ENCODE measurements at regions not wholly inside any gene's neighbourhood (a gene's known extent, or its start where the extent isn't known, plus 50 kb on each side); places are given as distances from the start of the nearest gene placed in this dataset.

- no peak for ATAC-seq
- BruUV-seq (replicated peaks) = no TSS peak
- ChIA-PET CTCF (ENCODE audit: low intra/inter-chr PET ratio, low total read pairs) (no interaction called here), POLR2A (no interaction called here)
- Histone ChIP-seq H3K4me3 (replicated peaks in 1 of 3; ENCODE audit: insufficient read depth in 1 of 3, low read depth in 2 of 3, low read length in 3 of 3) (no peak overlapping the region), H3K36me3 (replicated peaks in 1 of 2; ENCODE audit: control insufficient read depth in 1 of 2, insufficient read depth in 2 of 2, low read length in 2 of 2) (no peaks in the 10 kb centered on the region), H4K20me1 (ENCODE audit: insufficient read depth, low read length) (no peaks in the 10 kb centered on the region), H3K4me1 (ENCODE audit: insufficient read depth, low read length) (no peaks in the 10 kb centered on the region), H3K9me3 (ENCODE audit: low read length) (no peaks in the 10 kb centered on the region), H3K27me3 (ENCODE audit: control insufficient read depth in 1 of 2, insufficient read depth in 2 of 2, low read length in 2 of 2) (peaks cover 3 to 9% of the 10 kb centered on the region in 2 experiments; a peak in 3 of 5 replicates), H3K79me2 (ENCODE audit: insufficient read depth, low read length) (no peaks in the 10 kb centered on the region), H3K9ac (ENCODE audit: insufficient read depth, low read depth, low read length) (no peak overlapping the region), H2AFZ (ENCODE audit: low read length) (no peak overlapping the region), H3K4me2 (ENCODE audit: low read depth, low read length) (no peak overlapping the region), H3K27ac (ENCODE audit: extremely low read length, insufficient read depth, low read length) (no peak overlapping the region)
- FAIRE-seq = no peak
- in situ Hi-C loops (cut with HindIII; ENCODE audit: extremely low pct_ligation_motif_present, low pct_unique_long_range_greater_than_20kb) (no loop called here), intact Hi-C loops (cut with micrococcal nuclease; ENCODE audit: unreplicated experiment) (no loop called here)
- DNase-seq (ENCODE audit: low spot score) = no peak
- TF ChIP-seq SNAI1 (CRISPR knock-in tag; IDR thresholded peaks at IDR 0.05; ENCODE audit: borderline replicate concordance) (no peak), BRD4 (CRISPR knock-in tag; IDR thresholded peaks at IDR 0.05) (no peak), ZNF589 (CRISPR knock-in tag; conservative IDR thresholded peaks at IDR 0.05) (no peak), HOXA7 (CRISPR knock-in tag; IDR thresholded peaks at IDR 0.05) (no peak), MIER3 (CRISPR knock-in tag; IDR thresholded peaks at IDR 0.05; ENCODE audit: borderline replicate concordance) (no peak), ZNF652 (CRISPR knock-in tag; IDR thresholded peaks at IDR 0.05; ENCODE audit: borderline replicate concordance, low read depth) (no peak), NBN (conservative IDR thresholded peaks at IDR 0.05) (no peak), CEBPG (CRISPR knock-in tag; IDR thresholded peaks at IDR 0.05) (no peak), BHLHE40 (IDR thresholded peaks at IDR 0.05; ENCODE audit: low read length) (no peak), NR2F1 (CRISPR knock-in tag; IDR thresholded peaks at IDR 0.05) (no peak)
- TF ChIP-seq, protein P1, sequence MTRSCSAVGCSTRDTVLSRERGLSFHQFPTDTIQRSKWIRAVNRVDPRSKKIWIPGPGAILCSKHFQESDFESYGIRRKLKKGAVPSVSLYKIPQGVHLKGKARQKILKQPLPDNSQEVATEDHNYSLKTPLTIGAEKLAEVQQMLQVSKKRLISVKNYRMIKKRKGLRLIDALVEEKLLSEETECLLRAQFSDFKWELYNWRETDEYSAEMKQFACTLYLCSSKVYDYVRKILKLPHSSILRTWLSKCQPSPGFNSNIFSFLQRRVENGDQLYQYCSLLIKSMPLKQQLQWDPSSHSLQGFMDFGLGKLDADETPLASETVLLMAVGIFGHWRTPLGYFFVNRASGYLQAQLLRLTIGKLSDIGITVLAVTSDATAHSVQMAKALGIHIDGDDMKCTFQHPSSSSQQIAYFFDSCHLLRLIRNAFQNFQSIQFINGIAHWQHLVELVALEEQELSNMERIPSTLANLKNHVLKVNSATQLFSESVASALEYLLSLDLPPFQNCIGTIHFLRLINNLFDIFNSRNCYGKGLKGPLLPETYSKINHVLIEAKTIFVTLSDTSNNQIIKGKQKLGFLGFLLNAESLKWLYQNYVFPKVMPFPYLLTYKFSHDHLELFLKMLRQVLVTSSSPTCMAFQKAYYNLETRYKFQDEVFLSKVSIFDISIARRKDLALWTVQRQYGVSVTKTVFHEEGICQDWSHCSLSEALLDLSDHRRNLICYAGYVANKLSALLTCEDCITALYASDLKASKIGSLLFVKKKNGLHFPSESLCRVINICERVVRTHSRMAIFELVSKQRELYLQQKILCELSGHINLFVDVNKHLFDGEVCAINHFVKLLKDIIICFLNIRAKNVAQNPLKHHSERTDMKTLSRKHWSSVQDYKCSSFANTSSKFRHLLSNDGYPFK (CRISPR knock-in tag; IDR thresholded peaks at IDR 0.05; ENCODE audit: borderline replicate concordance) = no peak
- TF ChIP-seq, protein P2, sequence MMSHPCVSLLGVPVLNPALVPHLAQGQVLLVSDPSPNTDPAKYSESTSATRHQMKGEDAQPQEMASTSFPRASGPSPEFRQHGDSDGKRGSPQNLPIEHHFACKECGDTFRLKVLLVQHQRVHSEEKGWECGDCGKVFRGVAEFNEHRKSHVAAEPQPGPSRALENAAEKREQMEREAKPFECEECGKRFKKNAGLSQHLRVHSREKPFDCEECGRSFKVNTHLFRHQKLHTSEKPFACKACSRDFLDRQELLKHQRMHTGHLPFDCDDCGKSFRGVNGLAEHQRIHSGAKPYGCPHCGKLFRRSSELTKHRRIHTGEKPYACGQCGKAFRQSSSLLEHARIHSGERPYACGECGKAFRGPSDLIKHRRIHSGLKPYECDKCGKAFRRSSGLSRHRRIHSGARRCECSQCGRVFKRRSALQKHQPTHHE (CRISPR knock-in tag; IDR thresholded peaks at IDR 0.05; ENCODE audit: borderline replicate concordance) = no peak
- 12% methylated on average over 6 of the region's 6 CpGs for WGBS (ENCODE audit: low lambda C conversion rate)
These were observed 226.6 kb upstream of the KAZN start for GRCh38 chr1:14371771-14372497.
